ENCODE measurements at regions not wholly inside any gene's neighbourhood (a gene's known extent, or its start where the extent isn't known, plus 50 kb on each side); places are given as distances from the start of the nearest gene placed in this dataset.

GRCh38 chr3:163786416-163786815 lies 1291.9 kb downstream of the SI start:
- H3K79me2 ChIP-seq (ENCODE audit: insufficient read depth, low read length) = no peaks in the 10 kb centered on the region
- Mint-ChIP-seq H3K27ac (no peak overlapping the region), H3K27me3 (ENCODE audit: low read depth) (no peaks in the 10 kb centered on the region; the same call in 1 of the 2 replicates), H3K36me3 (ENCODE audit: insufficient read depth in 1 of 3, low read depth in 3 of 3) (no peaks in the 10 kb centered on the region; a peak in 1 of 7 replicates), H3K4me1 (peaks cover 5 to 11% of the 10 kb centered on the region in 2 experiments), H3K4me3 (no peak overlapping the region), H3K9me3 (no peaks in the 10 kb centered on the region; a peak in 1 of 5 replicates)
- no peak overlapping the region for H4K91ac ChIP-seq (ENCODE audit: insufficient read length, low read depth, low read length)
- no peaks in the 10 kb centered on the region for H4K20me1 ChIP-seq (ENCODE audit: control insufficient read depth, insufficient read depth, insufficient read length)
- H3K14ac ChIP-seq (ENCODE audit: insufficient read depth, low read length) = no peak overlapping the region; the same call in 1 of the 2 replicates
- no peak overlapping the region for H4K5ac ChIP-seq (ENCODE audit: insufficient read length, low read depth, low read length)
- no CpG with 5 or more reads among the region's 2 CpGs for WGBS (ENCODE audit: extremely low coverage, insufficient read length, low lambda C conversion rate)
- no peak overlapping the region for H3K56ac ChIP-seq (ENCODE audit: insufficient read length, low read depth, low read length)
- no peak for DNase-seq
- no peak overlapping the region for H3K18ac ChIP-seq (ENCODE audit: insufficient read length, low read depth, low read length)
- H3K27me3 ChIP-seq (ENCODE audit: insufficient read depth, low read length) = no peaks in the 10 kb centered on the region
- no peak overlapping the region for H2AK5ac ChIP-seq (ENCODE audit: insufficient read length, low read length)
- H3K79me1 ChIP-seq (ENCODE audit: insufficient read depth, low read depth, low read length, poor library complexity, severe bottlenecking) = no peaks in the 10 kb centered on the region
- H2AFZ ChIP-seq (ENCODE audit: low read length) = no peak overlapping the region
- no peaks in the 10 kb centered on the region for H3K23me2 ChIP-seq (ENCODE audit: insufficient read length, low read depth, low read length, poor library complexity, severe bottlenecking)
- no peak overlapping the region for H3T11ph ChIP-seq (ENCODE audit: low read length)
- no peaks in the 10 kb centered on the region for H3K4me1 ChIP-seq (ENCODE audit: insufficient read depth, low read length)
- H2BK5ac ChIP-seq (ENCODE audit: insufficient read length, low read length) = no peak overlapping the region
- H2BK12ac ChIP-seq (ENCODE audit: insufficient read length, low read depth, low read length) = no peak overlapping the region
- no peak overlapping the region for H3K4ac ChIP-seq (ENCODE audit: low read depth, low read length)
- no peak overlapping the region for H2BK120ac ChIP-seq (ENCODE audit: low read depth, low read length, poor library complexity, severe bottlenecking)
- H3K9ac ChIP-seq (ENCODE audit: extremely low read depth, insufficient read length, low read length) = no peak overlapping the region
- H2BK20ac ChIP-seq (ENCODE audit: low read depth, low read length, poor library complexity, severe bottlenecking) = no peak overlapping the region
- H4K8ac ChIP-seq (replicated peaks; ENCODE audit: insufficient read length, low read depth, low read length) = no peak overlapping the region
- no peak overlapping the region for H3K23ac ChIP-seq (ENCODE audit: insufficient read length, low read depth, low read length)
- H2BK15ac ChIP-seq (ENCODE audit: low read depth, low read length) = no peak overlapping the region
- no peak overlapping the region for H3K27ac ChIP-seq (ENCODE audit: insufficient read length, low read depth, low read length)
- TF ChIP-seq CTCF (conservative IDR thresholded peaks at IDR 0.05) = no peak
- H3K4me2 ChIP-seq (ENCODE audit: insufficient read depth, insufficient read length, low read length) = no peak overlapping the region
- no peaks in the 10 kb centered on the region for H3K9me3 ChIP-seq (ENCODE audit: control insufficient read depth, low read depth, low read length)
